Thyroid gland (tissue), 4 donors: ENCODE measurements at regions not wholly inside any gene's neighbourhood (a gene's known extent, or its start where the extent isn't known, plus 50 kb on each side); places are given as distances from the start of the nearest gene placed in this dataset.
"Not testable (repeated sequence)": the region's sequence is repeated elsewhere in the genome, so short reads cannot be mapped to it uniquely, and the experiment has no call there.

Experiments used
- CTCF ChIP-seq, 6 experiments: fragments of 200-600 bp in 3 of 6; fragments of 450-650 bp in 3 of 6; sonication (generic) in 3 of 6; IDR thresholded peaks; one replicate each; pipeline ENCODE4 v1.5.1; 2016 to 2019; ENCODE audit warnings: antibody characterized with exemption in 6 of 6, mild to moderate bottlenecking in 2 of 6, inconsistent platforms in 1 of 6, moderate library complexity in 1 of 6
- POLR2A ChIP-seq, 2 donors: fragments of 450-650 bp; IDR thresholded peaks; one replicate each; pipeline ENCODE4 v1.6.1; 2017; ENCODE audit warnings: antibody characterized with exemption in 2 of 2, mild to moderate bottlenecking in 2 of 2, moderate library complexity in 1 of 2

DNA sequence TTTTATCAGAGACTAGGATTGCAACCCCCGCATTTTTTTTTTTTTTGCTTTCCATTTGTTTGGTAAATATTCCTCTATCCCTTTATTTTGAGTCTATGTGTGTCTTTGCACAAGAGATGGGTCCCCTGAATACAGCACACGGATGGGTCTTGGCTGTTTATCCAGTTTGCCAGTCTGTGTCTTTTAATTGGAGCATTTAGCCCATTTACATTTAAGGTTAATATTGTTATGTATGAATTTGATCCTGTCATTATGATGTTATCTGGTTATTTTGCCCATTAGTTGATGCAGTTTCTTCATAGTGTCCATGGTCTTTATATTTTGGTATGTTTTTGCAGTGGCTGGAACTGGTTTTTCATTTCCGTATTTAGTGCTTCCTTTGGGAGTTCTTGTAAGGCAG, 220.9 kb downstream of the UTRN start:
- TF ChIP-seq CTCF, POLR2A (IDR thresholded peaks at IDR 0.05): not testable (repeated sequence)
